ENCODE measurements at regions not wholly inside any gene's neighbourhood (a gene's known extent, or its start where the extent isn't known, plus 50 kb on each side); places are given as distances from the start of the nearest gene placed in this dataset.
"Not testable (repeated sequence)": the region's sequence is repeated elsewhere in the genome, so short reads cannot be mapped to it uniquely, and the experiment has no call there.

DNA sequence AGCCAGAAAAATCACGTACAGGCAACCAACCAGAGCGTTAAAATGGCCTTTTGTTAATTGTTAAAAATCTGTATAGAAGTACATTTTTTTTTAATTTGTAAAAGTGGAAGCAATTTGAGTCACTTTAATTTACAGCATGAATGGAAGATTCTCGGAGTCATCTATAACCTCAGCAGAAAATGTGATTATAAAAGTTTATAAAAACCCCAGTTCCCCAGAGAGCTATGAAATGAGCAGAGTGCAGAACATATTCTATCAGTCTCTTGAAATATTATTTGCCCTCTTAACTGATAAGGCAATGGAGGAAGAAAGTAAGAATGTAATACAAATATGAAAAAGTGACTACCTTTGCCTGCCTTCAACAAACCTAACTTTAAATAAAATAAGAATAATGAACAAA, 224.7 kb downstream of the BCL2L11 start:
- TF ChIP-seq CTCF (conservative IDR thresholded peaks at IDR 0.05); ZFX (IDR thresholded peaks at IDR 0.05): not testable (repeated sequence)
